Neuronal stem cell (in vitro differentiated cells): ENCODE measurements at regions not wholly inside any gene's neighbourhood (a gene's known extent, or its start where the extent isn't known, plus 50 kb on each side); places are given as distances from the start of the nearest gene placed in this dataset.

Source experiments
- DNase-seq: peaks from one replicate; pipeline ENCODE4 v3.0.0-alpha.2; 2013; ENCODE audit warnings: low spot score
- H2AFZ ChIP-seq: one replicate; pipeline ENCODE4 v1.6.1; 2013; ENCODE audit warnings: mild to moderate bottlenecking, low read length, inconsistent platforms
- H2AK5ac ChIP-seq: 2 replicates; pipeline ENCODE4 v1.6.1; 2013; ENCODE audit warnings: low read depth, mild to moderate bottlenecking, inconsistent platforms, low read length, moderate library complexity, mixed read lengths
- H2BK120ac ChIP-seq: 2 replicates; pipeline ENCODE4 v1.6.1; 2013; ENCODE audit warnings: low read depth, mild to moderate bottlenecking, inconsistent platforms, low read length, moderate library complexity, mixed read lengths
- H2BK12ac ChIP-seq: one replicate; pipeline ENCODE4 v1.6.1; 2013; ENCODE audit warnings: low read length, inconsistent platforms
- H2BK15ac ChIP-seq: 2 replicates; pipeline ENCODE4 v1.6.1; 2013; ENCODE audit warnings: mild to moderate bottlenecking, low read length, inconsistent platforms, mixed read lengths
- H2BK5ac ChIP-seq: one replicate; pipeline ENCODE4 v1.6.1; 2013; ENCODE audit warnings: inconsistent platforms, mild to moderate bottlenecking, low read length, moderate library complexity
- H3K14ac ChIP-seq: one replicate; pipeline ENCODE4 v1.6.1; 2013; ENCODE audit warnings: low read length, inconsistent platforms
- H3K18ac ChIP-seq: 2 replicates; pipeline ENCODE4 v1.6.1; 2013; ENCODE audit warnings: low read length, inconsistent platforms
- H3K23ac ChIP-seq: 2 replicates; pipeline ENCODE4 v1.6.1; 2013; ENCODE audit warnings: low read depth, mild to moderate bottlenecking, mixed read lengths, low read length, inconsistent platforms; ENCODE audit not compliant: poor library complexity
- H3K27ac ChIP-seq: replicated peaks from 3 replicates; pipeline ENCODE4 v1.5.1; 2013; ENCODE audit warnings: low read length, inconsistent platforms
- H3K27me3 ChIP-seq, 3 experiments: 2 replicates each; pipeline ENCODE4 v1.6.1; 2013; ENCODE audit warnings: low read length in 3 of 3, mild to moderate bottlenecking in 2 of 3, inconsistent platforms in 1 of 3, low read depth in 1 of 3, mixed read lengths in 1 of 3, moderate library complexity in 1 of 3; ENCODE audit not compliant: control insufficient read depth in 3 of 3, insufficient read depth in 3 of 3
- H3K36me3 ChIP-seq, 2 donors: replicated peaks in 1 of 2; 2 replicates each; pipeline ENCODE4 v1.6.1; 2013; ENCODE audit warnings: low read length in 2 of 2; ENCODE audit not compliant: control insufficient read depth in 2 of 2, insufficient read depth in 2 of 2
- H3K4ac ChIP-seq: 2 replicates; pipeline ENCODE4 v1.6.1; 2013; ENCODE audit warnings: inconsistent platforms, mild to moderate bottlenecking, low read length, moderate library complexity
- H3K4me1 ChIP-seq, 2 donors: 1 replicate in 1 of 2; 2 replicates in 1 of 2; pipeline ENCODE4 v1.6.1; 2013; ENCODE audit warnings: low read length in 2 of 2, low read depth in 1 of 2; ENCODE audit not compliant: control insufficient read depth in 2 of 2, insufficient read depth in 1 of 2
- H3K4me2 ChIP-seq: one replicate; pipeline ENCODE4 v1.6.1; 2013; ENCODE audit warnings: mild to moderate bottlenecking, low read length, inconsistent platforms; ENCODE audit not compliant: insufficient read depth, poor library complexity, severe bottlenecking
- H3K4me3 ChIP-seq, 2 donors: 2 replicates each; pipeline ENCODE4 v1.5.1; 2013; ENCODE audit warnings: low read length in 2 of 2, mild to moderate bottlenecking in 2 of 2, inconsistent platforms in 1 of 2, moderate library complexity in 1 of 2
- H3K79me1 ChIP-seq: one replicate; pipeline ENCODE4 v1.6.1; 2013; ENCODE audit warnings: low read depth, mild to moderate bottlenecking, inconsistent platforms, low read length, moderate library complexity
- H3K9ac ChIP-seq: one replicate; pipeline ENCODE4 v1.6.1; 2013; ENCODE audit warnings: mild to moderate bottlenecking, low read depth, low read length, inconsistent platforms; ENCODE audit not compliant: poor library complexity
- H3K9me3 ChIP-seq, 2 donors: replicated peaks in 1 of 2; 2 replicates each; pipeline versions ENCODE3 to v1.6.1; 2013; ENCODE audit warnings: low read length in 2 of 2, mild to moderate bottlenecking in 2 of 2, inconsistent platforms in 1 of 2, low read depth in 1 of 2, mixed read lengths in 1 of 2, moderate library complexity in 1 of 2; ENCODE audit not compliant: control insufficient read depth in 2 of 2, insufficient read depth in 1 of 2
- H4K8ac ChIP-seq: one replicate; pipeline ENCODE4 v1.6.1; 2013; ENCODE audit warnings: low read depth, mild to moderate bottlenecking, inconsistent platforms, low read length, moderate library complexity
- H4K91ac ChIP-seq: one replicate; pipeline ENCODE4 v1.6.1; 2013; ENCODE audit warnings: low read length, low read depth, mild to moderate bottlenecking, inconsistent platforms; ENCODE audit not compliant: poor library complexity
- WGBS, 2 donors: extraction: QIAGEN DNeasy Blood & Tissue Kit; methylation state at CpG; one replicate each; pipeline ENCODE4 v1.1.7; 2013; ENCODE audit warnings: missing lambda C conversion rate in 2 of 2, mixed read lengths in 1 of 2; ENCODE audit not compliant: insufficient read length in 2 of 2, insufficient replicate concordance in 1 of 2; ENCODE audit errors: extremely low coverage in 2 of 2; 5-methylcytosine and 5-hydroxymethylcytosine counted together

DNA sequence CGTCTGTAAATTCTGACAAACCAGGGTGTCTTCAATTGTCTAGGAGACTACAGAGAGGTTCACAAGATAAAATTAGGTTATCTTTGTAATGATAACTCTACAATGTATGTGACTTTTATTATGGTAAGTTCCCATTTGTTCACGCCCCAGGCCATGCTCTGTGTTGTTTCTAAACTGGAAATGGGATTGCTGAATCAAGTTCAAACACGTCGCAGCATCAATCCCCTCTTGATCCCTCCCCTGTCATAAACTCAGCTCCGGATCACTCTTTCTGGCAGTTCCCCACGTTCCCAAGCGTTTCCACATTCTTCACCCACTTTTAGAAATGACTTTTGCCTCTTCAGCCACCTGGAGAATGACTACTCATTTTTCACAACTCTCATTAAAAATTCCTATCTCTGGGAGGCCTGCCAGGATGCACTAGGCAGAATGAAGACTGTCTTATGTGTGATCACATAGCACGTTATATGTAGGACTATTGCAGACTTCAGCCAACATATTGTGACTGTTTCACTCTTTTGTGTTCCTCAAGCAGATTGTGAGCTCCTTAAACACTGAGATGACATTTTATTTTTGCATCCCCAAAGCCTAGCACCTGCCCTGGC is 1124.2 kb upstream of the WWC1 start:
- Histone ChIP-seq H2BK5ac (no peak overlapping the region), H3K4me3 (no peak overlapping the region)

DNA sequence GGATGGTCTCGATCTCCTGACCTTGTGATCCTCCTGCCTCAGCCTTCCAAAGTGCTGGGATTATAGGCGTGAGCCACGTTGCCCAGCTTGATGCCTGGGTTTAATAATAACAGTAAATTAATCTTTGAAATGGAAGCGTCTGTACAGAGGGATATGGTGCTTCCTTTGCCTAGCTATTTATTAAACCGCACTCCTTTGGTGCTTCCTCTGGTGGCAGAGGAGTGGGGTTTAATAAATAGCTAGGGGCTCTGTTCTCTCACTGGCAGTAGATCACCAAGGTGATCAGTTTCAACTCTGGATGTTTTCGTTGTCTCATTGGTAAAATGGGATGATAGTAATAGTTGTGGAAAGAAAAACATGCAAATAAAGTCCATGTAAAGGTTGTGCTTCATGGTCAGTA is 1122.5 kb upstream of the WWC1 start:
- no peak overlapping the region for H2BK120ac ChIP-seq
- no peaks in the 10 kb centered on the region for H3K79me1 ChIP-seq
- no peak overlapping the region for H4K91ac ChIP-seq
- no peak overlapping the region for H3K9ac ChIP-seq
- H3K36me3 ChIP-seq: no peaks in the 10 kb centered on the region
- WGBS, 2 donors: no CpG with 5 or more reads among the region's 6 CpGs
- no peak overlapping the region for H3K4me2 ChIP-seq
- H3K27ac ChIP-seq: no peak overlapping the region
- no peak overlapping the region for H3K4me3 ChIP-seq
- H3K27me3 ChIP-seq: no peaks in the 10 kb centered on the region
- H4K8ac ChIP-seq: no peak overlapping the region
- no peak overlapping the region for H2AFZ ChIP-seq
- peaks cover 0 to 2% of the 10 kb centered on the region in 2 donors for H3K4me1 ChIP-seq
- H3K4ac ChIP-seq: no peak overlapping the region
- no peak overlapping the region for H2BK5ac ChIP-seq
- DNase-seq: no peak
- H3K9me3 ChIP-seq: no peaks in the 10 kb centered on the region
- no peak overlapping the region for H2BK12ac ChIP-seq
- H3K14ac ChIP-seq: no peak overlapping the region
- no peak overlapping the region for H2BK15ac ChIP-seq
- H3K18ac ChIP-seq: no peak overlapping the region
- H2AK5ac ChIP-seq: no peak overlapping the region
- no peak overlapping the region for H3K23ac ChIP-seq

More for the DNA sequence above, 1124.2 kb upstream of the WWC1 start:
- Histone ChIP-seq H4K8ac (no peak overlapping the region), H3K27me3 (no peaks in the 10 kb centered on the region), H3K9ac (no peak overlapping the region), H3K4me2 (no peak overlapping the region), H2BK15ac (no peak overlapping the region), H3K14ac (no peak overlapping the region), H3K79me1 (no peaks in the 10 kb centered on the region), H3K36me3 (no peaks in the 10 kb centered on the region), H3K23ac (no peak overlapping the region), H3K9me3 (no peaks in the 10 kb centered on the region), H2BK12ac (no peak overlapping the region), H2AK5ac (no peak overlapping the region), H3K4ac (no peak overlapping the region), H4K91ac (no peak overlapping the region), H3K18ac (no peak overlapping the region), H2BK120ac (no peak overlapping the region), H2AFZ (no peak overlapping the region), H3K4me1 (no peaks in the 10 kb centered on the region), H3K27ac (no peak overlapping the region)
- no peak for DNase-seq
- no CpG with 5 or more reads among the region's 8 CpGs for WGBS, 2 donors

DNA sequence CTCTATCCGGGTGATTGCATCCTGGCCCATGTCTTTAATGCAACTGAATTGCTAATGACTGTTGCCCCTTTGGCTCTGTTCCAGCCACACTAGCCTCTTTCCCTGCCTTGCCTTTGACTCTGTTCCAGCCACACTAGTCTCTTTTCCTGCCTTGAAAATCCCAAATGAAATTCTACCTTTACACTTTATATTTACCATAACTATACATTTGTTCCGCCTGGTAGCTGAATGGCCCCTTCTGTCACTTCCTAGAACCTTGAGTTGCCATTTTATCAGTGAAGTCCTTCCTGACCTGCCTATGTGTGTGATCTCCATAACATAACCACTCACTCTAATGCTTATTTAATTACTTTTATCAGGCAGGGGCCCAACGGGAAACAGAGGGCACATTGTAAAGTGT is 1120.4 kb upstream of the WWC1 start:
- Histone ChIP-seq H2BK12ac (no peak overlapping the region), H3K4ac (no peak overlapping the region), H3K27ac (no peak overlapping the region), H3K79me1 (no peaks in the 10 kb centered on the region), H4K91ac (no peak overlapping the region), H3K36me3 (no peaks in the 10 kb centered on the region), H3K9me3 (no peaks in the 10 kb centered on the region), H2AFZ (no peak overlapping the region), H2BK5ac (no peak overlapping the region), H3K14ac (no peak overlapping the region), H2AK5ac (no peak overlapping the region), H2BK120ac (no peak overlapping the region), H3K4me2 (no peak overlapping the region), H4K8ac (no peak overlapping the region), H3K27me3 (no peaks in the 10 kb centered on the region), H3K4me3 (no peak overlapping the region), H3K9ac (no peak overlapping the region), H3K18ac (no peak overlapping the region), H3K4me1 (peaks cover 0 to 2% of the 10 kb centered on the region in 2 donors), H3K23ac (no peak overlapping the region), H2BK15ac (no peak overlapping the region)
- no CpG with 5 or more reads among the region's 3 CpGs for WGBS, 2 donors
- DNase-seq: no peak

DNA sequence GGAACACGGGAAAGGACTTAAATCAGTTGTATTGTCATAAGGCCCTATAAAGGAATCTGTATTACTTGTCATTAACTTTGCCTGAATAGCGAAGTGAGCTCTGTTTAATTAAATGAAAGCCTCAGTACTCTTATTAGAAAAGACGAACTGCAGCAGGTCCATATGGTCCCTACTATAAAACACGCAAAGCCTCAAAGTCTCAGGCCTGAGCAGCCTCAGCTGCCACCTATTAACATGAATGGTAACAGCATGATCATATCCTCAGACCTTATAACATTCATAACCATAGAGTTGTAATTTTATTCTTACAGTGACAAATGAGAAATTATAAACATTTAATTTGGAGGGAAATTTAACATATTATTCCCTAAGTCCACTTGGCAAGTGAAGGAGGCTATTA is 1113.7 kb upstream of the WWC1 start:
- DNase-seq: no peak
- Histone ChIP-seq H3K23ac (no peak overlapping the region), H3K27me3 (no peaks in the 10 kb centered on the region), H3K4ac (no peak overlapping the region), H2BK5ac (no peak overlapping the region), H3K18ac (no peak overlapping the region), H3K27ac (no peak overlapping the region), H2BK15ac (no peak overlapping the region), H2AK5ac (no peak overlapping the region), H4K8ac (no peak overlapping the region), H2AFZ (no peak overlapping the region), H3K36me3 (no peaks in the 10 kb centered on the region), H3K9ac (no peak overlapping the region), H2BK120ac (no peak overlapping the region), H3K4me2 (no peak overlapping the region), H4K91ac (no peak overlapping the region), H2BK12ac (no peak overlapping the region), H3K14ac (no peak overlapping the region), H3K9me3 (no peaks in the 10 kb centered on the region), H3K4me3 (no peak overlapping the region), H3K4me1 (peaks cover 0 to 2% of the 10 kb centered on the region in 2 donors), H3K79me1 (no peaks in the 10 kb centered on the region)
- WGBS, 2 donors: no CpG with 5 or more reads among the region's 4 CpGs
